Neural progenitor cell (in vitro differentiated cells): ENCODE measurements at regions not wholly inside any gene's neighbourhood (a gene's known extent, or its start where the extent isn't known, plus 50 kb on each side); places are given as distances from the start of the nearest gene placed in this dataset.

ENCODE experiments used
- DNase-seq: peaks from one replicate; pipeline ENCODE4 v3.0.0-alpha.2; 2016; ENCODE audit warnings: low spot score
- H2AFZ ChIP-seq: fragments of 200-600 bp; sonication (generic); replicated peaks from 2 replicates; pipeline ENCODE4 v1.6.1; 2016; ENCODE audit warnings: antibody characterized with exemption
- H3F3A ChIP-seq: fragments of 200-600 bp; sonication (generic); 2 replicates; pipeline ENCODE4 v1.6.1; 2016; ENCODE audit warnings: antibody characterized with exemption, low read depth
- H3K27ac ChIP-seq: fragments of 200-600 bp; sonication (generic); 2 replicates; pipeline ENCODE4 v1.5.1; 2016; ENCODE audit warnings: mild to moderate bottlenecking
- H3K27me3 ChIP-seq: fragments of 200-600 bp; sonication (generic); 2 replicates; pipeline ENCODE4 v1.6.1; 2016; ENCODE audit warnings: mild to moderate bottlenecking, moderate library complexity
- H3K36me3 ChIP-seq: fragments of 200-600 bp; sonication (generic); 2 replicates; pipeline ENCODE4 v1.5.1; 2016
- H3K4me1 ChIP-seq: fragments of 200-600 bp; sonication (generic); 2 replicates; pipeline ENCODE4 v1.6.1; 2016; ENCODE audit warnings: mixed run types
- H3K4me2 ChIP-seq: fragments of 200-600 bp; sonication (generic); 2 replicates; pipeline ENCODE4 v1.6.1; 2016
- H3K4me3 ChIP-seq: fragments of 200-600 bp; sonication (generic); 2 replicates; pipeline ENCODE4 v1.5.1; 2016
- H3K79me2 ChIP-seq: fragments of 200-600 bp; sonication (generic); 2 replicates; pipeline ENCODE4 v1.6.1; 2016; ENCODE audit warnings: low read depth
- H3K9ac ChIP-seq: fragments of 200-600 bp; sonication (generic); 2 replicates; pipeline ENCODE4 v1.6.1; 2016
- H3K9me3 ChIP-seq: fragments of 200-600 bp; sonication (generic); 2 replicates; pipeline ENCODE4 v1.5.1; 2016; ENCODE audit warnings: low read depth
- H4K20me1 ChIP-seq: fragments of 200-600 bp; sonication (generic); 2 replicates; pipeline ENCODE4 v1.6.1; 2016; ENCODE audit warnings: low read depth
- H3K27ac Mint-ChIP-seq: 3 replicates; pipeline ENCODE4 v1.8.0; 2021; ENCODE audit warnings: mixed read lengths
- H3K27me3 Mint-ChIP-seq: 2 replicates; pipeline ENCODE4 v1.8.0; 2022; ENCODE audit warnings: low read depth, mild to moderate bottlenecking, inconsistent platforms, moderate library complexity, mixed read lengths; ENCODE audit not compliant: insufficient read depth
- H3K36me3 Mint-ChIP-seq: 3 replicates; pipeline ENCODE4 v1.8.0; 2021; ENCODE audit warnings: mixed read lengths
- H3K4me1 Mint-ChIP-seq: 3 replicates; pipeline ENCODE4 v1.8.0; 2021; ENCODE audit warnings: mixed read lengths
- H3K4me3 Mint-ChIP-seq: 3 replicates; pipeline ENCODE4 v1.8.0; 2021; ENCODE audit warnings: mild to moderate bottlenecking, moderate library complexity, mixed read lengths
- H3K9me3 Mint-ChIP-seq: 3 replicates; pipeline ENCODE4 v1.8.0; 2020; ENCODE audit warnings: mixed read lengths
- CTCF ChIP-seq: fragments of 200-600 bp; sonication (generic); IDR thresholded peaks from 2 replicates; pipeline ENCODE4 v1.5.1; 2017; ENCODE audit warnings: antibody characterized with exemption, mild to moderate bottlenecking
- EZH2 ChIP-seq: fragments of 200-600 bp; sonication (generic); IDR thresholded peaks from 2 replicates; pipeline ENCODE4 v1.6.1; 2017; ENCODE audit warnings: antibody characterized with exemption, mild to moderate bottlenecking, moderate library complexity
- EZH2phosphoT487 ChIP-seq: fragments of 200-600 bp; sonication (generic); IDR thresholded peaks from 2 replicates; pipeline ENCODE4 v1.6.1; 2017; ENCODE audit warnings: antibody characterized with exemption

GRCh38 chrX:34509394-34509793, 147.7 kb downstream of the TMEM47 start:
- Histone ChIP-seq H3K36me3 (no peaks in the 10 kb centered on the region), H3K79me2 (no peaks in the 10 kb centered on the region), H3K4me3 (no peak overlapping the region), H2AFZ (no peak overlapping the region), H3K27ac (no peak overlapping the region), H3K9ac (no peak overlapping the region), H3K27me3 (no peaks in the 10 kb centered on the region), H3K9me3 (no peaks in the 10 kb centered on the region), H3F3A (no peaks in the 10 kb centered on the region), H3K4me2 (no peak overlapping the region), H4K20me1 (no peaks in the 10 kb centered on the region), H3K4me1 (no peaks in the 10 kb centered on the region)
- TF ChIP-seq EZH2phosphoT487 (no peak), EZH2 (no peak), CTCF (no peak)
- no peaks in the 10 kb centered on the region for H3K27me3 Mint-ChIP-seq
- H3K36me3 Mint-ChIP-seq = no peaks in the 10 kb centered on the region
- no peak overlapping the region for H3K4me3 Mint-ChIP-seq
- peaks cover 3% of the 10 kb centered on the region for H3K9me3 Mint-ChIP-seq
- H3K4me1 Mint-ChIP-seq = no peaks in the 10 kb centered on the region
- H3K27ac Mint-ChIP-seq = no peak overlapping the region
- DNase-seq = no peak

GRCh38 chrX:34503119-34503518, 154.0 kb downstream of the TMEM47 start:
- Histone ChIP-seq H3F3A (no peaks in the 10 kb centered on the region), H2AFZ (no peak overlapping the region), H3K27ac (no peak overlapping the region), H3K9me3 (no peaks in the 10 kb centered on the region), H3K4me2 (no peak overlapping the region), H4K20me1 (no peaks in the 10 kb centered on the region), H3K4me1 (no peaks in the 10 kb centered on the region), H3K9ac (no peak overlapping the region), H3K27me3 (no peaks in the 10 kb centered on the region), H3K4me3 (no peak overlapping the region), H3K36me3 (no peaks in the 10 kb centered on the region), H3K79me2 (no peaks in the 10 kb centered on the region)
- H3K9me3 Mint-ChIP-seq = peaks cover 3% of the 10 kb centered on the region
- H3K4me1 Mint-ChIP-seq = no peaks in the 10 kb centered on the region
- H3K36me3 Mint-ChIP-seq = no peaks in the 10 kb centered on the region
- H3K27ac Mint-ChIP-seq = no peak overlapping the region
- TF ChIP-seq EZH2 = no peak
- TF ChIP-seq CTCF = no peak
- TF ChIP-seq EZH2phosphoT487 = no peak
- H3K4me3 Mint-ChIP-seq = no peak overlapping the region
- no peak for DNase-seq
- no peaks in the 10 kb centered on the region for H3K27me3 Mint-ChIP-seq

GRCh38 chrX:34493086-34493485, 164.0 kb downstream of the TMEM47 start:
- Histone ChIP-seq H3K27ac (no peak overlapping the region), H3K4me1 (no peaks in the 10 kb centered on the region), H3K9me3 (no peaks in the 10 kb centered on the region), H3K27me3 (no peaks in the 10 kb centered on the region), H3K9ac (no peak overlapping the region), H3F3A (no peaks in the 10 kb centered on the region), H2AFZ (no peak overlapping the region), H4K20me1 (no peaks in the 10 kb centered on the region), H3K4me3 (no peak overlapping the region), H3K4me2 (no peak overlapping the region), H3K79me2 (no peaks in the 10 kb centered on the region), H3K36me3 (no peaks in the 10 kb centered on the region)
- Mint-ChIP-seq H3K4me1 (no peaks in the 10 kb centered on the region), H3K36me3 (no peaks in the 10 kb centered on the region), H3K27ac (no peak overlapping the region), H3K27me3 (no peaks in the 10 kb centered on the region), H3K4me3 (no peak overlapping the region), H3K9me3 (no peaks in the 10 kb centered on the region)
- TF ChIP-seq EZH2phosphoT487 (no peak), EZH2 (no peak), CTCF (no peak)
- no peak for DNase-seq

GRCh38 chrX:34491126-34491525, 166.0 kb downstream of the TMEM47 start:
- no peaks in the 10 kb centered on the region for H3K36me3 ChIP-seq
- H2AFZ ChIP-seq = no peak overlapping the region
- no peak for DNase-seq
- no peak overlapping the region for H3K4me3 ChIP-seq
- no peak overlapping the region for H3K4me2 ChIP-seq
- H3K27me3 ChIP-seq = no peaks in the 10 kb centered on the region
- Mint-ChIP-seq H3K27ac (no peak overlapping the region), H3K4me3 (no peak overlapping the region), H3K9me3 (no peaks in the 10 kb centered on the region), H3K4me1 (no peaks in the 10 kb centered on the region), H3K36me3 (no peaks in the 10 kb centered on the region), H3K27me3 (no peaks in the 10 kb centered on the region)
- H3K4me1 ChIP-seq = no peaks in the 10 kb centered on the region
- H3K79me2 ChIP-seq = no peaks in the 10 kb centered on the region
- H4K20me1 ChIP-seq = no peaks in the 10 kb centered on the region
- no peaks in the 10 kb centered on the region for H3F3A ChIP-seq
- H3K27ac ChIP-seq = no peak overlapping the region
- no peak overlapping the region for H3K9ac ChIP-seq
- no peaks in the 10 kb centered on the region for H3K9me3 ChIP-seq
- TF ChIP-seq EZH2 = no peak
- TF ChIP-seq CTCF = no peak
- TF ChIP-seq EZH2phosphoT487 = no peak
